ENCODE measurements at regions not wholly inside any gene's neighbourhood (a gene's known extent, or its start where the extent isn't known, plus 50 kb on each side); places are given as distances from the start of the nearest gene placed in this dataset.

DNA sequence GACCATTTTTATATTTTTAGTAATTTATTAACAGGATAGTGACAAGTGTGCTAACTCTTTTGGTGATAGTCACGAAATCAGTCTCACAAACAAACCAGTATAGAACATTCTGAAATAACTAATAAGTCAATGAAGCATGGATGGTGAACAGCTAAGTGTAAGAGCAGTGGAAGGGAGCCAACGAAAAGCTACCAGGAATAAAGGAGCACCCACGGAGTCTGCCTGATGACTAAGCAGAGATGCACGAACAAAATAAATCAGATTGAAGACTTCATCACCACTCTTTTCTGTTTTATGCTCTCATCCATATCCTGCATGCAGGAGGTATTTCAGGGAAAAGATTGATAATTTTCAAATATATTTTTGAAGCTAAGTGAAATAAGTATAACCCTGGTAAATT is 891.1 kb upstream of the HS3ST1 start:
- Histone ChIP-seq H3K9me3 (ENCODE audit: control extremely low read depth in 1 of 5, control insufficient read depth in 4 of 5, insufficient read depth in 2 of 5, low read depth in 1 of 5, low read length in 4 of 5) (no peaks in the 10 kb centered on the region), H3K4me1 (ENCODE audit: control extremely low read depth in 1 of 4, control insufficient read depth in 4 of 4, insufficient read depth in 4 of 4, low read length in 3 of 4) (no peaks in the 10 kb centered on the region), H3K4me3 (ENCODE audit: control insufficient read depth in 1 of 7, extremely low read depth in 1 of 7, insufficient read depth in 4 of 7, low read depth in 2 of 7, low read length in 6 of 7) (no peak overlapping the region), H3K27ac (ENCODE audit: insufficient read depth in 1 of 2, low read depth in 1 of 2, low read length in 2 of 2, poor library complexity in 1 of 2, severe bottlenecking in 2 of 2) (no peak overlapping the region), H3K27me3 (replicated peaks in 2 of 5; ENCODE audit: control insufficient read depth in 4 of 5, insufficient read depth in 5 of 5, low read length in 4 of 5) (no peaks in the 10 kb centered on the region), H3K36me3 (ENCODE audit: control insufficient read depth in 4 of 4, insufficient read depth in 4 of 4, low read length in 3 of 4) (no peaks in the 10 kb centered on the region)
- DNase-seq: no peak
- WGBS (ENCODE audit: insufficient coverage): 90% methylated on average over 2 of the region's 4 CpGs
- POLR2A ChIA-PET: no interaction called here
- CTCF ChIA-PET: no interaction called here

DNA sequence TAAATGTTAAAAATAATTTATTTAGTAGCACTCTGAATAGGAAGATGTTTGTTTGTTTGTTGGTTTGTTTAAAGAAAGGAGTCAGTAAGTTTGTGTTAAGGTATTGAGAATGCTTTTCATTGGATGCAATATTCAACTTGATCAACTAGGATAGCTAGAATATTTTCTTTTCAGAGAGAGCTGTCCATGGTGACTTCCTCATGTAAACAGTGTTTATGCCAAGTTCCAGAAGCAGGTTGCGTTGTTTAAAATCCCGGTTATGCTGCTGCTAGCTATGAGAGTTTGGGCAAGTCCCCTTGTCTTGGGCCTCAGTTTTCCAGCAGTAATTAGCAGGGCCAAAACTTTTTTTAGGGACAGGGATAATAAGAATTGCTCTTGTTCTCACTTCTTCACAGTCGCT is 876.2 kb upstream of the HS3ST1 start:
- H3K27me3 ChIP-seq (replicated peaks in 2 of 5; ENCODE audit: control insufficient read depth in 4 of 5, insufficient read depth in 5 of 5, low read length in 4 of 5): no peaks in the 10 kb centered on the region
- H3K4me1 ChIP-seq (ENCODE audit: control extremely low read depth in 1 of 4, control insufficient read depth in 4 of 4, insufficient read depth in 4 of 4, low read length in 3 of 4): no peaks in the 10 kb centered on the region
- H3K4me3 ChIP-seq (ENCODE audit: control insufficient read depth in 1 of 7, extremely low read depth in 1 of 7, insufficient read depth in 4 of 7, low read depth in 2 of 7, low read length in 6 of 7): no peak overlapping the region
- CTCF ChIA-PET: no interaction called here
- WGBS (ENCODE audit: insufficient coverage): 100% methylated on average over 2 of the region's 3 CpGs
- POLR2A ChIA-PET: no interaction called here
- H3K27ac ChIP-seq (ENCODE audit: insufficient read depth in 1 of 2, low read depth in 1 of 2, low read length in 2 of 2, poor library complexity in 1 of 2, severe bottlenecking in 2 of 2): no peak overlapping the region
- H3K9me3 ChIP-seq (ENCODE audit: control extremely low read depth in 1 of 5, control insufficient read depth in 4 of 5, insufficient read depth in 2 of 5, low read depth in 1 of 5, low read length in 4 of 5): no peaks in the 10 kb centered on the region
- no peak for DNase-seq
- H3K36me3 ChIP-seq (ENCODE audit: control insufficient read depth in 4 of 4, insufficient read depth in 4 of 4, low read length in 3 of 4): no peaks in the 10 kb centered on the region

DNA sequence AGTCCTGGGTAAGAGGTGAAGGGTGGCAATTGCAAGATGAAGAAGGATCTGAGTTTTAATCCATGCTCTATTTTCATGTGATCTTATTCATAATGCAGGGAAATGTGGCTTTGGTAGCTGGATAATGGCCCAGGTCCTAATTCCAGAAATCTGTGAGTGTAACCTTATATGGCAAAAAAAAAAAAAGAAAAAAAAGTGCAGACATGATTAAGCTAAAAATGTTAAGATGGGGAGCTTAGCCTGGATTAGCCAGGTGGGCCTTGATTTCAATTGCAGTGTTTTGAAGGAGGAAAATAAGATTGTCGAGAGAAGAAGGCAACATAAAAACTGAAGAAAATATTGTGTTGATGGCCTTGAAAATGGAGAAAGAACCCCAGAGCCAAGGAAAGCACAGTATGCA is 867.7 kb upstream of the HS3ST1 start:
- POLR2A ChIA-PET: no interaction called here
- H3K9me3 ChIP-seq (ENCODE audit: control extremely low read depth in 1 of 5, control insufficient read depth in 4 of 5, insufficient read depth in 2 of 5, low read depth in 1 of 5, low read length in 4 of 5): peaks cover 0 to 1% (median 0%) of the 10 kb centered on the region in 5 experiments
- H3K27me3 ChIP-seq (replicated peaks in 2 of 5; ENCODE audit: control insufficient read depth in 4 of 5, insufficient read depth in 5 of 5, low read length in 4 of 5): no peaks in the 10 kb centered on the region
- H3K27ac ChIP-seq (ENCODE audit: insufficient read depth in 1 of 2, low read depth in 1 of 2, low read length in 2 of 2, poor library complexity in 1 of 2, severe bottlenecking in 2 of 2): no peak overlapping the region
- no peak overlapping the region for H3K4me3 ChIP-seq (ENCODE audit: control insufficient read depth in 1 of 7, extremely low read depth in 1 of 7, insufficient read depth in 4 of 7, low read depth in 2 of 7, low read length in 6 of 7)
- CTCF ChIA-PET: no interaction called here
- H3K4me1 ChIP-seq (ENCODE audit: control extremely low read depth in 1 of 4, control insufficient read depth in 4 of 4, insufficient read depth in 4 of 4, low read length in 3 of 4): no peaks in the 10 kb centered on the region
- 100% methylated on average over 1 of the region's 1 CpG for WGBS (ENCODE audit: insufficient coverage)
- H3K36me3 ChIP-seq (ENCODE audit: control insufficient read depth in 4 of 4, insufficient read depth in 4 of 4, low read length in 3 of 4): no peaks in the 10 kb centered on the region
- no peak for DNase-seq

DNA sequence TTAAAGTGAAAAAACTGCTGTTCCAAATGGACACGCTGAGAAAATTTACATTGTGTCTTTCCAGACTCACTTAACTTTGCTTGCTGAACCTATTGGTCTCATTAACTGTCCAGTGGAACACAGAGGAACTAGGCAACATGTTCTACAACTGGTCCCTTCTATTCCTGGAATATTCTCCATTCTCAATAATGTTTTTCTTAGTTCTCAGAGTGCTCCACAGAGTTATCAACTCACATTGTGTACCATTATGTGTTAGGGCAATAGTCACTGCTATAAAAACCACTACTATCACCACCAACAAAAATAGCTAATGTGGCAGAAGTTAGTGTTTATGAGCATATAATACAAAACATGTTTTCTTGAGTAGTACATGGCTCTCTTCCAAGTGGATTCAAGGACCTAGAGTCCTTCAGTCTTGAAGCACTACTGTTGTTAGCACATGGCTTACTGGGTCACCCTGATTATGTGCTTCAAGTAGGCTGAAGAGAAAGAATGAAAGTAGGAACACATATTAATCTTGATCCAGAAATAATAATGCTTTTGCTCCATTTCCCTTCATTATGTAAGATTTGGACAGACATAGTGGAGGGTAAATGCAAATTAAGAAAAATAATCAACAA is 865.3 kb upstream of the HS3ST1 start:
- peaks cover 0 to 1% (median 0%) of the 10 kb centered on the region in 5 experiments for H3K9me3 ChIP-seq (ENCODE audit: control extremely low read depth in 1 of 5, control insufficient read depth in 4 of 5, insufficient read depth in 2 of 5, low read depth in 1 of 5, low read length in 4 of 5)
- CTCF ChIA-PET: no interaction called here

DNA sequence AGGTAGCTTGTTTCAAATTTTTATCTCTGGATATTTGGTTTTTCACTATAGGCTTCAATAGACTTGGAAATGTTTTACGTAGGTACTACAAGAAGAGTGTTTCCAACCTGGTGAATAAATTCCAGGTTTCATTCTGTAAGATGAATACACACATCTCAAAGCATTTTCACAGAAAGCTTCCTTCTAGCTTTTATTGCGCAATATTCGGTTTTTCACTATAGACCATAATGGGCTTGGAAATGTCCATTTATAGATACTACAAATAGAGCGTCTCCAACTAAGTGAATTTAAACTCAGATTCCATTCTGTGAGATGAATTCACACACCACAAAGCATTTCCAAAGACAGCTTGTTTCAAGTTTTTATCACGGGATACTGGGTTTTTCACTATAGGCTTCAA is 857.7 kb upstream of the HS3ST1 start:
- POLR2A ChIA-PET: no interaction called here
- H3K36me3 ChIP-seq (ENCODE audit: control insufficient read depth in 4 of 4, insufficient read depth in 4 of 4, low read length in 3 of 4): no peaks in the 10 kb centered on the region
- H3K4me3 ChIP-seq (ENCODE audit: control insufficient read depth in 1 of 7, extremely low read depth in 1 of 7, insufficient read depth in 4 of 7, low read depth in 2 of 7, low read length in 6 of 7): no peak overlapping the region
- H3K27me3 ChIP-seq (replicated peaks in 2 of 5; ENCODE audit: control insufficient read depth in 4 of 5, insufficient read depth in 5 of 5, low read length in 4 of 5): no peaks in the 10 kb centered on the region
- H3K9me3 ChIP-seq (ENCODE audit: control extremely low read depth in 1 of 5, control insufficient read depth in 4 of 5, insufficient read depth in 2 of 5, low read depth in 1 of 5, low read length in 4 of 5): peaks cover 0 to 12% (median 0%) of the 10 kb centered on the region in 5 experiments
- no peaks in the 10 kb centered on the region for H3K4me1 ChIP-seq (ENCODE audit: control extremely low read depth in 1 of 4, control insufficient read depth in 4 of 4, insufficient read depth in 4 of 4, low read length in 3 of 4)
- DNase-seq: no peak
- H3K27ac ChIP-seq (ENCODE audit: insufficient read depth in 1 of 2, low read depth in 1 of 2, low read length in 2 of 2, poor library complexity in 1 of 2, severe bottlenecking in 2 of 2): no peak overlapping the region
- 100% methylated on average over 1 of the region's 5 CpGs for WGBS (ENCODE audit: insufficient coverage)
- CTCF ChIA-PET: no interaction called here

More for the DNA sequence above, 865.3 kb upstream of the HS3ST1 start:
- no peak overlapping the region for H3K27ac ChIP-seq (ENCODE audit: insufficient read depth in 1 of 2, low read depth in 1 of 2, low read length in 2 of 2, poor library complexity in 1 of 2, severe bottlenecking in 2 of 2)
- H3K4me3 ChIP-seq (ENCODE audit: control insufficient read depth in 1 of 7, extremely low read depth in 1 of 7, insufficient read depth in 4 of 7, low read depth in 2 of 7, low read length in 6 of 7): no peak overlapping the region
- H3K36me3 ChIP-seq (ENCODE audit: control insufficient read depth in 4 of 4, insufficient read depth in 4 of 4, low read length in 3 of 4): no peaks in the 10 kb centered on the region
- POLR2A ChIA-PET: no interaction called here
- no peaks in the 10 kb centered on the region for H3K4me1 ChIP-seq (ENCODE audit: control extremely low read depth in 1 of 4, control insufficient read depth in 4 of 4, insufficient read depth in 4 of 4, low read length in 3 of 4)
- no peaks in the 10 kb centered on the region for H3K27me3 ChIP-seq (replicated peaks in 2 of 5; ENCODE audit: control insufficient read depth in 4 of 5, insufficient read depth in 5 of 5, low read length in 4 of 5)
- 100% methylated on average over 1 of the region's 1 CpG for WGBS (ENCODE audit: insufficient coverage)
- no peak for DNase-seq

DNA sequence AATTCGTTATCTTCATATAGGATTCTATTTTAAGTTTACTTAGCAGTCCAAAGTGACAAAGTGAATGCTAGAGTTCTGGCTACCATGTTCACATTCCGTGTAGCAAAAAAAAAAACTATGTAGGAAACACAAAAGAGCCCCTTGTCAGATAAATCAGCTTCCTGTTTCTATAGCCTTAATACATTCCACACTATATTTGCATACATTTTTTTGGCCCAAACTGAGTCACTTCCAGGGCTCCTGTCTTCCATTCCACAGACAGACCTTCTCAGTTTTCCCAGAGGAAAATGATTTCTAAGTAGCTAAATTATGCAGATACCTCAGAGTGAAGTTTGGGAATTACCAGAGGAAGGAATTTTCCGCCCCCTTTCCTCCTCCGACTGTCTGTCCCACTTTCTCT is 841.9 kb upstream of the HS3ST1 start:
- CTCF ChIA-PET: no interaction called here
- Histone ChIP-seq H3K27ac (ENCODE audit: insufficient read depth in 1 of 2, low read depth in 1 of 2, low read length in 2 of 2, poor library complexity in 1 of 2, severe bottlenecking in 2 of 2) (no peak overlapping the region), H3K27me3 (replicated peaks in 2 of 5; ENCODE audit: control insufficient read depth in 4 of 5, insufficient read depth in 5 of 5, low read length in 4 of 5) (no peaks in the 10 kb centered on the region), H3K36me3 (ENCODE audit: control insufficient read depth in 4 of 4, insufficient read depth in 4 of 4, low read length in 3 of 4) (no peaks in the 10 kb centered on the region), H3K9me3 (ENCODE audit: control extremely low read depth in 1 of 5, control insufficient read depth in 4 of 5, insufficient read depth in 2 of 5, low read depth in 1 of 5, low read length in 4 of 5) (no peaks in the 10 kb centered on the region), H3K4me3 (ENCODE audit: control insufficient read depth in 1 of 7, extremely low read depth in 1 of 7, insufficient read depth in 4 of 7, low read depth in 2 of 7, low read length in 6 of 7) (no peak overlapping the region), H3K4me1 (ENCODE audit: control extremely low read depth in 1 of 4, control insufficient read depth in 4 of 4, insufficient read depth in 4 of 4, low read length in 3 of 4) (no peaks in the 10 kb centered on the region)
- no peak for DNase-seq
- 80% methylated on average over 1 of the region's 4 CpGs for WGBS (ENCODE audit: insufficient coverage)
- POLR2A ChIA-PET: interaction anchor here (0.5 kb wide), 1 partner anchor 79 kb away, joined by 5 read pairs; no protein-coding TSS in a partner anchor

DNA sequence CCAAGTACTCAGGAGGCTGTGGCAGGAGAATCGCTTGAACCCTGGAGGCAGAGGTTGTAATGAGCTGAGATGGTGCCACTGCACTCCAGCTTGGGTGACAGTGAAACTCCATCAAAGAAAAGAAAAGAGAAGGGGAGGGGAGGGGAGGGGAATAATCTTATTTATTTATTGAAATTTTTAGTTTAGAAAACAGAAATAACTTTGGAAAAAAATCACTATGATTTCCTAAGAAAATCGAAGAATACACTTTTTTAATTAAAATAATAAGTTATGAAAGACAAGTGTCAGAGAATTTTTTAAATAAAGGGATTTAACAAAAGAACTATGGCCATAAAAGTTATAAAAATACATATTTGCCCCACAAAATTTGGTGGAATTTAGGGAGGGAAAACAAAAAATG is 836.9 kb upstream of the HS3ST1 start:
- ChIA-PET POLR2A (no interaction called here), CTCF (no interaction called here)
- Histone ChIP-seq H3K36me3 (ENCODE audit: control insufficient read depth in 4 of 4, insufficient read depth in 4 of 4, low read length in 3 of 4) (no peaks in the 10 kb centered on the region), H3K9me3 (ENCODE audit: control extremely low read depth in 1 of 5, control insufficient read depth in 4 of 5, insufficient read depth in 2 of 5, low read depth in 1 of 5, low read length in 4 of 5) (no peaks in the 10 kb centered on the region), H3K4me3 (ENCODE audit: control insufficient read depth in 1 of 7, extremely low read depth in 1 of 7, insufficient read depth in 4 of 7, low read depth in 2 of 7, low read length in 6 of 7) (no peak overlapping the region), H3K27me3 (replicated peaks in 2 of 5; ENCODE audit: control insufficient read depth in 4 of 5, insufficient read depth in 5 of 5, low read length in 4 of 5) (no peaks in the 10 kb centered on the region), H3K4me1 (ENCODE audit: control extremely low read depth in 1 of 4, control insufficient read depth in 4 of 4, insufficient read depth in 4 of 4, low read length in 3 of 4) (no peaks in the 10 kb centered on the region), H3K27ac (ENCODE audit: insufficient read depth in 1 of 2, low read depth in 1 of 2, low read length in 2 of 2, poor library complexity in 1 of 2, severe bottlenecking in 2 of 2) (no peak overlapping the region)
- no peak for DNase-seq
- WGBS (ENCODE audit: insufficient coverage): 100% methylated on average over 1 of the region's 2 CpGs
